Fibroblast of lung (primary cell): ENCODE measurements at regions not wholly inside any gene's neighbourhood (a gene's known extent, or its start where the extent isn't known, plus 50 kb on each side); places are given as distances from the start of the nearest gene placed in this dataset.
"Not testable (repeated sequence)": the region's sequence is repeated elsewhere in the genome, so short reads cannot be mapped to it uniquely, and the experiment has no call there.

Source experiments
- DNase-seq, 2 donors: peaks; one replicate each; pipeline versions ENCODE4 v3.0.0 to v3.0.0-alpha.2; 2010; ENCODE audit warnings: low read depth in 2 of 2
- H2AFZ ChIP-seq: 2 replicates; pipeline ENCODE4 v1.5.1; 2012; ENCODE audit warnings: low read length, control low read depth, inconsistent platforms
- H3K27ac ChIP-seq: 2 replicates; pipeline ENCODE4 v1.5.1; 2011; ENCODE audit warnings: low read length, control low read depth; ENCODE audit not compliant: insufficient read depth
- H3K27me3 ChIP-seq: 2 replicates; pipeline ENCODE4 v1.5.1; 2011; ENCODE audit warnings: mild to moderate bottlenecking, low read length; ENCODE audit not compliant: control insufficient read depth, insufficient read depth
- H3K36me3 ChIP-seq: 2 replicates; pipeline ENCODE4 v1.5.1; 2011; ENCODE audit warnings: low read length; ENCODE audit not compliant: control insufficient read depth, insufficient read depth
- H3K4me1 ChIP-seq: 2 replicates; pipeline ENCODE4 v1.5.1; 2011; ENCODE audit warnings: low read length; ENCODE audit not compliant: control insufficient read depth, insufficient read depth; ENCODE audit errors: extremely low read depth
- H3K4me2 ChIP-seq: 2 replicates; pipeline ENCODE4 v1.5.1; 2011; ENCODE audit warnings: low read length, control low read depth; ENCODE audit not compliant: insufficient read depth; ENCODE audit errors: extremely low read depth
- H3K4me3 ChIP-seq, 4 experiments: fragments of 200-600 bp in 1 of 4; sonication (generic) in 1 of 4; replicated peaks in 1 of 4; 2 replicates each; pipeline ENCODE4 v1.5.1; 2011 to 2016; ENCODE audit warnings: low read length in 4 of 4, low read depth in 3 of 4, mild to moderate bottlenecking in 3 of 4, control low read depth in 2 of 4, inconsistent platforms in 1 of 4, mixed read lengths in 1 of 4; ENCODE audit not compliant: insufficient read depth in 1 of 4; ENCODE audit errors: control extremely low read depth in 1 of 4
- H3K79me2 ChIP-seq: 2 replicates; pipeline ENCODE4 v1.5.1; 2012; ENCODE audit warnings: mild to moderate bottlenecking, low read length, inconsistent platforms; ENCODE audit not compliant: control insufficient read depth, insufficient read depth
- H3K9ac ChIP-seq: 2 replicates; pipeline ENCODE4 v1.5.1; 2011; ENCODE audit warnings: mild to moderate bottlenecking, low read length, control low read depth; ENCODE audit not compliant: insufficient read depth
- H3K9me3 ChIP-seq: 2 replicates; pipeline ENCODE4 v1.5.1; 2012; ENCODE audit warnings: low read depth, low read length; ENCODE audit not compliant: control insufficient read depth, insufficient read depth
- H4K20me1 ChIP-seq: 2 replicates; pipeline ENCODE4 v1.5.1; 2011; ENCODE audit warnings: low read length; ENCODE audit not compliant: control insufficient read depth, insufficient read depth; ENCODE audit errors: extremely low read depth
- CTCF ChIP-seq, 2 donors: IDR thresholded peaks in 1 of 2; conservative IDR thresholded peaks in 1 of 2; 1 replicate in 1 of 2; 2 replicates in 1 of 2; pipeline ENCODE4 v1.5.1; 2011 to 2012; ENCODE audit warnings: low read length in 2 of 2, control low read depth in 1 of 2, inconsistent platforms in 1 of 2, low read depth in 1 of 2, mild to moderate bottlenecking in 1 of 2
- EZH2 ChIP-seq: IDR thresholded peaks from 2 replicates; pipeline ENCODE4 v1.5.1; 2012; ENCODE audit warnings: low read length, control low read depth, mild to moderate bottlenecking; ENCODE audit errors: missing control alignments

- H3K27ac ChIP-seq = no peak overlapping the region
- no peaks in the 10 kb centered on the region for H3K9me3 ChIP-seq
- no peaks in the 10 kb centered on the region for H3K27me3 ChIP-seq
- TF ChIP-seq EZH2 (no peak), CTCF (conservative IDR thresholded peaks at IDR 0.05 in 1 of 2, IDR thresholded peaks at IDR 0.05 in 1 of 2; ENCODE audit: low read depth in 1 of 2, low read length in 2 of 2) (no peak)
- H3K4me3 ChIP-seq = no peak overlapping the region
- H3K4me2 ChIP-seq = no peak overlapping the region
- no peaks in the 10 kb centered on the region for H3K36me3 ChIP-seq
- H2AFZ ChIP-seq = no peak overlapping the region
- H4K20me1 ChIP-seq = no peaks in the 10 kb centered on the region
- H3K79me2 ChIP-seq = no peaks in the 10 kb centered on the region
- no peak for DNase-seq
- H3K4me1 ChIP-seq = no peaks in the 10 kb centered on the region
- H3K9ac ChIP-seq = no peak overlapping the region
These were observed 534.3 kb upstream of the RORB start for GRCh38 chr9:73962792-73963191.

DNA sequence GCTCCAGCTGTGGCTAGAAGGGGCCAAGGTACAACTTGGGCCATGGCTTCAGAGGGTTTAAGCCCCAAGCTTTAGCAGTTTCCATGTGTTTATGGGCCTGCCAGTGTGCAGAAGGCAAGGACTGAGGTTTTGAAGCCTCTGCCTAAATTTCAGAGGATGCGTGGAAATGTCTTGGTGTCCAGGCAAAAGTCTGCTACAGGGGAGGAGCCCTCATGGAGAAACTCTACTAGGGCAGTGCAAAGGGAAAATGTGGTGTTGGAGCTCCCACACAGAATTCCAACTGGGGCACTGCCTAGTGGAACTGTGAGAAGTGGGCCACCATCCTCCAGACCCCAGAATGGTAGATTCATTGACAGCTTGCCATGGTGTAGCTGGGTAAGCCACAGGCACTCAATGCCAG is 527.2 kb upstream of the RORB start:
- Histone ChIP-seq H3K27ac (no peak overlapping the region), H2AFZ (no peak overlapping the region), H3K4me3 (no peak overlapping the region), H3K79me2 (no peaks in the 10 kb centered on the region), H3K9ac (no peak overlapping the region), H3K4me2 (no peak overlapping the region), H3K4me1 (no peaks in the 10 kb centered on the region), H3K9me3 (no peaks in the 10 kb centered on the region), H4K20me1 (no peaks in the 10 kb centered on the region), H3K36me3 (no peaks in the 10 kb centered on the region), H3K27me3 (no peaks in the 10 kb centered on the region)
- TF ChIP-seq EZH2 (no peak), CTCF (conservative IDR thresholded peaks at IDR 0.05 in 1 of 2, IDR thresholded peaks at IDR 0.05 in 1 of 2; ENCODE audit: low read depth in 1 of 2, low read length in 2 of 2) (no peak)
- DNase-seq = no peak

DNA sequence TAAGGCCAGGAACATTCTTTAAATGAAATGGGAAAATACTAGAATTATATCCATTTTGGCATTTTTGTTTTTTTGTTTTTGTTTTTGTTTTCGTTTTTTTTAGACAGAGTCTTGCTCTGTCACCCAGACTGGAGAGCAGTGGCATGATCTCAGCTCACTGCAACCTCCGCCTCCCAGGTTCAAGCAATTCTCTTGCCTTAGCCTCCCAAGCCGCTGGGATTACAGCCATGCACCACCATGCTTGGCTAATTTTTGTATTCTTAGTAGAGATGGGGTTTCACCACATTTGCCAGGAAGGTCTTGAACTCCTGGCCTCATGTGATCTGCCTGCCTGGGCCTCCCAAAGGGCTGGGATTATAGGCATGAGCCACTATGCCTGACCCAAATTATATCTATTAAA is 520.7 kb upstream of the RORB start:
- not testable (repeated sequence) for H3K36me3 ChIP-seq, H3K9me3 ChIP-seq, DNase-seq, H3K4me3 ChIP-seq, H3K27ac ChIP-seq, H2AFZ ChIP-seq, H3K79me2 ChIP-seq, H3K9ac ChIP-seq, H3K4me2 ChIP-seq, H3K27me3 ChIP-seq, H4K20me1 ChIP-seq, H3K4me1 ChIP-seq

GRCh38 chr9:73979894-73980264 is 517.3 kb upstream of the RORB start:
- Histone ChIP-seq H3K4me2 (no peak overlapping the region), H4K20me1 (no peaks in the 10 kb centered on the region), H3K27me3 (no peaks in the 10 kb centered on the region), H2AFZ (no peak overlapping the region), H3K4me1 (no peaks in the 10 kb centered on the region), H3K27ac (no peak overlapping the region), H3K36me3 (no peaks in the 10 kb centered on the region), H3K9me3 (no peaks in the 10 kb centered on the region), H3K4me3 (no peak overlapping the region), H3K79me2 (no peaks in the 10 kb centered on the region), H3K9ac (no peak overlapping the region)
- no peak for DNase-seq
- TF ChIP-seq CTCF (conservative IDR thresholded peaks at IDR 0.05 in 1 of 2, IDR thresholded peaks at IDR 0.05 in 1 of 2; ENCODE audit: low read depth in 1 of 2, low read length in 2 of 2) = no peak
- TF ChIP-seq EZH2 = no peak
